ENCODE measurements at regions not wholly inside any gene's neighbourhood (a gene's known extent, or its start where the extent isn't known, plus 50 kb on each side); places are given as distances from the start of the nearest gene placed in this dataset.

- no peak for TF ChIP-seq ZNF274 (IDR thresholded peaks at IDR 0.05; ENCODE audit: low read depth, low read length)
- TF ChIP-seq, protein P1, sequence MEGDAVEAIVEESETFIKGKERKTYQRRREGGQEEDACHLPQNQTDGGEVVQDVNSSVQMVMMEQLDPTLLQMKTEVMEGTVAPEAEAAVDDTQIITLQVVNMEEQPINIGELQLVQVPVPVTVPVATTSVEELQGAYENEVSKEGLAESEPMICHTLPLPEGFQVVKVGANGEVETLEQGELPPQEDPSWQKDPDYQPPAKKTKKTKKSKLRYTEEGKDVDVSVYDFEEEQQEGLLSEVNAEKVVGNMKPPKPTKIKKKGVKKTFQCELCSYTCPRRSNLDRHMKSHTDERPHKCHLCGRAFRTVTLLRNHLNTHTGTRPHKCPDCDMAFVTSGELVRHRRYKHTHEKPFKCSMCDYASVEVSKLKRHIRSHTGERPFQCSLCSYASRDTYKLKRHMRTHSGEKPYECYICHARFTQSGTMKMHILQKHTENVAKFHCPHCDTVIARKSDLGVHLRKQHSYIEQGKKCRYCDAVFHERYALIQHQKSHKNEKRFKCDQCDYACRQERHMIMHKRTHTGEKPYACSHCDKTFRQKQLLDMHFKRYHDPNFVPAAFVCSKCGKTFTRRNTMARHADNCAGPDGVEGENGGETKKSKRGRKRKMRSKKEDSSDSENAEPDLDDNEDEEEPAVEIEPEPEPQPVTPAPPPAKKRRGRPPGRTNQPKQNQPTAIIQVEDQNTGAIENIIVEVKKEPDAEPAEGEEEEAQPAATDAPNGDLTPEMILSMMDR (IDR thresholded peaks at IDR 0.05 in 2 of 3, conservative IDR thresholded peaks at IDR 0.05 in 1 of 3; ENCODE audit: borderline replicate concordance in 1 of 3, insufficient read depth in 1 of 3, low read depth in 2 of 3, low read length in 2 of 3): no peak
- no peak for TF ChIP-seq SRF (IDR thresholded peaks at IDR 0.05; ENCODE audit: low read depth)
- no peak for TF ChIP-seq SP1 (IDR thresholded peaks at IDR 0.05; ENCODE audit: low read depth)
- TF ChIP-seq, protein P2, sequence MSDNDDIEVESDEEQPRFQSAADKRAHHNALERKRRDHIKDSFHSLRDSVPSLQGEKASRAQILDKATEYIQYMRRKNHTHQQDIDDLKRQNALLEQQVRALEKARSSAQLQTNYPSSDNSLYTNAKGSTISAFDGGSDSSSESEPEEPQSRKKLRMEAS (IDR thresholded peaks at IDR 0.05): no peak
- no peak for TF ChIP-seq YY1 (IDR thresholded peaks at IDR 0.05; ENCODE audit: extremely low read depth, insufficient replicate concordance, low read depth, low read length)
- no peak for TF ChIP-seq TCF7L2 (IDR thresholded peaks at IDR 0.05; ENCODE audit: borderline replicate concordance, extremely low read depth, insufficient read depth, insufficient read length)
- no peak for TF ChIP-seq POLR2AphosphoS5 (IDR thresholded peaks at IDR 0.05; ENCODE audit: low read depth, low read length)
- TF ChIP-seq SIN3A (IDR thresholded peaks at IDR 0.05; ENCODE audit: low read depth): no peak
These were observed 440.3 kb downstream of the LRATD1 start for GRCh38 chr2:15072836-15073235.
